ENCODE measurements at regions not wholly inside any gene's neighbourhood (a gene's known extent, or its start where the extent isn't known, plus 50 kb on each side); places are given as distances from the start of the nearest gene placed in this dataset.

- H3K79me2 ChIP-seq (ENCODE audit: insufficient read depth, low read length) = no peaks in the 10 kb centered on the region
- H2AFZ ChIP-seq (ENCODE audit: insufficient read depth, low read depth, low read length, poor library complexity, severe bottlenecking) = no peak overlapping the region
- no peak overlapping the region for H3K4me3 ChIP-seq (replicated peaks in 1 of 3; ENCODE audit: low read depth in 2 of 3, low read length in 3 of 3)
- H3K36me3 Mint-ChIP-seq = no peaks in the 10 kb centered on the region
- no peak overlapping the region for H3K4me3 Mint-ChIP-seq
- H3K4me2 ChIP-seq (replicated peaks; ENCODE audit: extremely low read depth, low read length, poor library complexity, severe bottlenecking) = no peak overlapping the region
- H3K9me3 Mint-ChIP-seq = peaks cover 6 to 23% (median 20%) of the 10 kb centered on the region in 7 donors
- WGBS (ENCODE audit: insufficient coverage) = 77% methylated on average over 3 of the region's 3 CpGs
- H3K27ac Mint-ChIP-seq = no peak overlapping the region
- intact Hi-C loops (cut with micrococcal nuclease) = no loop called here
- DNase-seq = no peak
- no peaks in the 10 kb centered on the region for H3K27me3 ChIP-seq (ENCODE audit: control insufficient read depth in 2 of 2, insufficient read depth in 2 of 2, low read length in 2 of 2)
- peaks cover 0 to 1% (median 0%) of the 10 kb centered on the region in 3 donors for H3K27me3 Mint-ChIP-seq (ENCODE audit: low read depth in 3 of 3)
- H3K9me3 ChIP-seq (replicated peaks in 1 of 2; ENCODE audit: control insufficient read depth in 1 of 2, insufficient read depth in 1 of 2, low read length in 2 of 2) = peaks cover 14 to 15% of the 10 kb centered on the region in 2 donors
- no peaks in the 10 kb centered on the region for H3K4me1 Mint-ChIP-seq
- H3K9ac ChIP-seq (ENCODE audit: insufficient read depth, low read length, poor library complexity, severe bottlenecking) = no peak overlapping the region
- no peak for TF ChIP-seq CTCF (IDR thresholded peaks at IDR 0.05)
- no peaks in the 10 kb centered on the region for H4K20me1 ChIP-seq (ENCODE audit: insufficient read depth, low read length)
- no peaks in the 10 kb centered on the region for H3K4me1 ChIP-seq (ENCODE audit: control insufficient read depth in 1 of 2, insufficient read depth in 2 of 2, low read length in 2 of 2)
- H3K27ac ChIP-seq (ENCODE audit: low read depth in 1 of 2, low read length in 2 of 2) = no peak overlapping the region
- H3K36me3 ChIP-seq (replicated peaks in 1 of 2; ENCODE audit: control insufficient read depth in 1 of 2, insufficient read depth in 2 of 2, low read length in 2 of 2) = no peaks in the 10 kb centered on the region
These were observed 84.5 kb downstream of the AASDHPPT start for GRCh38 chr11:106161775-106162634.

GRCh38 chr11:106167085-106167484, 89.6 kb downstream of the AASDHPPT start:
- no peak overlapping the region for H3K4me2 ChIP-seq (replicated peaks; ENCODE audit: extremely low read depth, low read length, poor library complexity, severe bottlenecking)
- Mint-ChIP-seq H3K27me3 (ENCODE audit: low read depth in 3 of 3) (peaks cover 0 to 1% (median 0%) of the 10 kb centered on the region in 3 donors), H3K4me3 (no peak overlapping the region), H3K27ac (no peak overlapping the region), H3K9me3 (peaks cover 10 to 35% (median 20%) of the 10 kb centered on the region in 7 donors), H3K4me1 (no peaks in the 10 kb centered on the region), H3K36me3 (no peaks in the 10 kb centered on the region)
- no peaks in the 10 kb centered on the region for H3K36me3 ChIP-seq (replicated peaks in 1 of 2; ENCODE audit: control insufficient read depth in 1 of 2, insufficient read depth in 2 of 2, low read length in 2 of 2)
- H3K9me3 ChIP-seq (replicated peaks in 1 of 2; ENCODE audit: control insufficient read depth in 1 of 2, insufficient read depth in 1 of 2, low read length in 2 of 2) = peaks cover 20 to 25% of the 10 kb centered on the region in 2 donors
- H3K79me2 ChIP-seq (ENCODE audit: insufficient read depth, low read length) = no peaks in the 10 kb centered on the region
- H3K4me1 ChIP-seq (ENCODE audit: control insufficient read depth in 1 of 2, insufficient read depth in 2 of 2, low read length in 2 of 2) = no peaks in the 10 kb centered on the region
- no peak for TF ChIP-seq CTCF (IDR thresholded peaks at IDR 0.05)
- DNase-seq = no peak
- no peak overlapping the region for H3K27ac ChIP-seq (ENCODE audit: low read depth in 1 of 2, low read length in 2 of 2)
- no peak overlapping the region for H3K9ac ChIP-seq (ENCODE audit: insufficient read depth, low read length, poor library complexity, severe bottlenecking)
- H3K27me3 ChIP-seq (ENCODE audit: control insufficient read depth in 2 of 2, insufficient read depth in 2 of 2, low read length in 2 of 2) = no peaks in the 10 kb centered on the region
- no peak overlapping the region for H3K4me3 ChIP-seq (replicated peaks in 1 of 3; ENCODE audit: low read depth in 2 of 3, low read length in 3 of 3)
- H4K20me1 ChIP-seq (ENCODE audit: insufficient read depth, low read length) = no peaks in the 10 kb centered on the region
- H2AFZ ChIP-seq (ENCODE audit: insufficient read depth, low read depth, low read length, poor library complexity, severe bottlenecking) = no peak overlapping the region
- intact Hi-C loops (cut with micrococcal nuclease) = no loop called here
